ENCODE measurements at regions not wholly inside any gene's neighbourhood (a gene's known extent, or its start where the extent isn't known, plus 50 kb on each side); places are given as distances from the start of the nearest gene placed in this dataset.

DNA sequence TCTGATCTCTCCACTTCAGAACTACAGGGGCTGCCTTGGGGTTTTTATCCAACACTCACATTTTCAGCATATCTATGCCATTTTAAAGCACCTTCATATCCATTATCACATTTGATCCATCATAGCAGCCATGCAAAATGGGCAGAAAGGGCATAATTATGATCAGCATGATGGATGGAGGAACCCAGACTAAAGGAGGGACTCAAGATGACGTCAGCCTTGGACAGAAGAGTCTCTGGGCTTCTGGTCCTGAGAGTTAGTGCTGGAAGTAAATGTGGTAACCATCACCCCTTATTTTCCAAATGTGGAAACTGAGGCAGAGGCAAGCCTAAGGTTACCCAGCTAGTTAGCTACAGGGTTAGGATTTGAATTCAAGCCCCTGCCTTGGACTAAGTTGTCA is 273.1 kb downstream of the DRD1 start:
- no peak for TF ChIP-seq POLR2A (IDR thresholded peaks at IDR 0.05; ENCODE audit: low read depth, low read length)
- FAIRE-seq: no peak
- no peak for DNase-seq (ENCODE audit: insufficient read length, low spot score)

DNA sequence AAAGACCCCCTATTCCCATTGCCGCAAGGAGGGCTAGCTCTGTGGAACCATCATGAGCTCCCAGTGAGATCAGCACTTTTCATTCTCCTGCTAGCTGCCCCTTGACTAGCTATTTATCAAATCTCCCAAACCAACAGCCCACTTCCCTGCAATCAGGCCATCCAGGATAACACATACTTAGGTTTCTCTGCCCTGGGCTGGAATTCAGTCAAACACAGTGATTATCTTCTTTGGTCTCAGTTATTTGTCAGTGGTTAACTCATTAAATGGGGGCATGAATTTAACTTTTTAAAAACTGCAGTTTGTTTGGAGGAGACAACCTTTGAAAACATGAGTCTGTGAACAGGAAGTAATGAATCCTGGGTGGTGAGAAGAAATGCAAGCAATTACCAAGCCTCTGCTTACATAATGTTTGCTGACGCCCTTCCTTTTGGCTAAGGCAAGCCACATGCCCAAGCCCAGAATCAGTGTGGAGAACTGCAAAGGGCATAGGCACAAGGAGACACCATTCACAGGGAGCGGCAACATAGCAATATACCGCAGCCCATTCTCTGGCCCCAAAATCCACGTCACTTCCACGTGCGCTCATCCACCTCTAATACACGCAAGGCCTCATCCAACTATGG is 275.0 kb downstream of the DRD1 start:
- FAIRE-seq (no peak), DNase-seq (ENCODE audit: insufficient read length, low spot score) (no peak)
- no peak for TF ChIP-seq POLR2A (IDR thresholded peaks at IDR 0.05; ENCODE audit: low read depth, low read length)

DNA sequence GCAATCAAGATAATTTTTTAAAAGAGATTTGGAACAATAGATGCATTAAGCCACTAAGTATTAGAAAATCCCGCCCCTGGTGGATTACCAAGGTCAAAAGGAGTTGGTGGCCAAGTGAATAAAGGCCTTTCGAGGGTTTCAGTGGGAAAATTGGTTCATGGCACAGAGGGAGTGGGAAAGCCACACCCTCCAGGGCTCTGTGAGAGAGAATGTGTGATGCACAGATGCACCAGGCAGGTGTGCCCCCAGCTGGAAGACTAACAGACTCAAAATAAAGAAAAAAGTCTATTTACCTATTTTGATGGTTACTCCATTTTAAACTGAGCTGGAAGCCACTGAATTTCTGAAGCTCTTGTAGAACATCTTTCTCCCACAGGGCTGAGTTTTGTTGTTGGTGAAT is 278.0 kb downstream of the DRD1 start:
- TF ChIP-seq POLR2A (IDR thresholded peaks at IDR 0.05; ENCODE audit: low read depth, low read length): no peak
- FAIRE-seq (no peak), DNase-seq (ENCODE audit: insufficient read length, low spot score) (no peak)

DNA sequence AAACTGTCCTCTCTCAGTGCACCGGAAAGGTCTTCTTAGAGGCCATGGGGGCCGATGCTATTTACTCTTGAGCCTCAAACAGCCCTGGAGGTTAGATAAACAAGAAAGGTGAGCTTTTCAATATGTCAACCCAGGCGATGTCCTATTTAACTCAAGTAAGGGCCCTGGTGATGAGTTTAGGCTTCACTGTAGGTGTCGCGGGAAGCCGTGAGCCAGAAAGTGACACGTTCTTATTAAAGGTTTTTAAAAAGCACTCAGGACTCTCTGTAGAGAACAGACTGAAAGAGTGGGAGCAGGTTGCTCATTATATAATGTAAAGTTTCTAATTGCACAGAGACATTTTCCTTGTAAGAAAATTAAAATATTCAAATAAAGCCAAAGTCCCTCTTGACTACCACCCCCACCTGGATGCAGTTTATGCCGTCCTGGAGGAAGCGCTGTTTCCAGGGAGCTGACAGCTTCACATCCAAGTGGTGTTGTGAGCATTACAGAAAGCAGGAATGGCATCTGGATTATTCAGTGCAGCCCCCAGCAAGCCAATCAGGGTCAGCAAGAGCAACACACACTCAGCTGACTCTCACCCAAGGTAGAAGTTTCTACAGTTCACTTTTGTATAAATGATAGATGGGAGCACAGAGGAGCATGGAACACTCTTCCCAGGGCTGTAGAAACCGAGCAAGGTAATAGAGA is 280.3 kb downstream of the DRD1 start:
- FAIRE-seq (no peak), DNase-seq (ENCODE audit: insufficient read length, low spot score) (no peak)
- no peak for TF ChIP-seq POLR2A (IDR thresholded peaks at IDR 0.05; ENCODE audit: low read depth, low read length)

DNA sequence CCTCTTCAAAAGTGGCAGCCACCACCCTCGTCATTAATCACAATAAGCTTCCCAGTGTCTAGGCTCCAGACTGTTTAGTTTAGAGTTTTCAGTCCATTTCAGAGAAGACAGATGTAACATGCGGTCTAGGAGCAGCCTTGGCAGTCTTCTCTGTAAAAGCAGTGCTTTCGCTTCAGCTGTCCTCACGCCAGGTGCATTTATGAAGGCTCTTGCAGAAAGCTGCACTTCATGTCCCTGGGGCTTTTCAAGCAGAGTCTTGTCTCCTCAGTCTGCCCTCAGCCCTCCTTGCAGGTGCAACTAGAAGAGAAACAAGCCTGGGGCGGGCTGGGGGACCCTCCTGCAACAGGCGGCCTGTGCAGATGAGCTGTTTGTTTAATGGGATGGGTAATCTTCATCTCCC is 281.9 kb downstream of the DRD1 start:
- DNase-seq (ENCODE audit: insufficient read length, low spot score): no peak
- no peak for TF ChIP-seq POLR2A (IDR thresholded peaks at IDR 0.05; ENCODE audit: low read depth, low read length)
- no peak for FAIRE-seq

DNA sequence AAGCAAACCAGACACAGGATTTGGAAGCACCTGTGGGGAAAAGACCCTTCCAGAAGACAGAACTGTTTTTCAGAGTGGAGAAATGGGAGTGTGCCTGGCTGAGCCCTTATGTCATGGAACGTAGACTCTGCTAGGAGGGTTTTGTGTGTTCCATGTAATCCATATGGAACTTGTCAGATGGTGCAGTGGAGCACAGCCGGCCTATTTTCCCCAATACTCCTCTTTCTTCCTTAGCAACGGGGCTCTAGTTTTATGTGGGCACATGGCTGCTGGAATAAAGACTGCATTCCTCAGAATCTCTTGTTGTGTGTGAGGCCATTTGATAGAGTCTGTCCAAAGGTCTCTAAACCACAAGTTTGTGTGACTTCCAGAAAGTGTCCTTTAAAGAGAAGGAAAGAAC is 284.0 kb downstream of the DRD1 start:
- FAIRE-seq (no peak), DNase-seq (ENCODE audit: insufficient read length, low spot score) (no peak)
- no peak for TF ChIP-seq POLR2A (IDR thresholded peaks at IDR 0.05; ENCODE audit: low read depth, low read length)

DNA sequence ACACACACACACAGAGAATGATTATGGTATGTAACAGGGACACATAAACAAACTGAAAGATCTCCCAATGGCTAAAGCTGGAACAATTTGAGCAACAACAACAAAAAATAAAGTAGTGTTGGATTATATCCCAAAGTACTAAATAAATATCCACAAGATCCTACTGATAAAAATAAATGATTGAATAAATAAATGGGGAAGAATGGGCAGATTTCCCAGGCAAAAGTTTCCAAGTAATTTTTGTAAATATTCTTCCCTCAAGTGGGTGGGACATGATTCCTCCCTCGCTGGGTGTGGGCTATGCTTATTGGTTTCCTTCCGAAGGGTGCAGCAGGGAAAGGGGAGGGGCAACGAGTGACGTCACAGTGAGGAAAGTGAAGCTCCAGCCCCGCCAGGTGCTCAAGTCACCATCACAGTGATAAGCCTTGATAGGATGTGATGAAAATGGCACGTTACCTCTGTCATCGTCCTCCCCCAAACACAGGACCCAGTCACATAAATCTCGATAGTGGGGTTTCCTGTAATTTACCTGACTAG is 295.3 kb downstream of the DRD1 start:
- DNase-seq (ENCODE audit: insufficient read length, low spot score) (no peak), FAIRE-seq (no peak)
- TF ChIP-seq POLR2A (IDR thresholded peaks at IDR 0.05; ENCODE audit: low read depth, low read length): no peak

DNA sequence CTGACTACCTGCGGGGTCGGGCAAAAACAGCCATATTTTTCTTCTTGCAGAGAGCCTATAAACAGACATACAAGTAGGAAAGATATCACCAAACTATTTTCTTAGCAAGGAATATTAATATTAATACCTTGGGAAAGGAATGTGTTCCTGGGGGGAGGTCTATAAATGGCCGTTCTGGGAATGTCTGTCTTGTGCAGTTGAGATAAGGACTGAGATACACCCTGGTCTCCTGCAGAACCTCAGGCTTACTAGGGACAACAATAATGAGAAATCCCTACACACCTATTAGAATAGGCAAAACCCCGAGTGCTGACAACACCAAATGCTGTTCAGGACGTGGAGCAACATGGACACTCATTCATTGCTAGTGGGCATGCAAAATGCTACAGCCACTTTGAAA is 297.2 kb downstream of the DRD1 start:
- FAIRE-seq (no peak), DNase-seq (ENCODE audit: insufficient read length, low spot score) (no peak)
- no peak for TF ChIP-seq POLR2A (IDR thresholded peaks at IDR 0.05; ENCODE audit: low read depth, low read length)

DNA sequence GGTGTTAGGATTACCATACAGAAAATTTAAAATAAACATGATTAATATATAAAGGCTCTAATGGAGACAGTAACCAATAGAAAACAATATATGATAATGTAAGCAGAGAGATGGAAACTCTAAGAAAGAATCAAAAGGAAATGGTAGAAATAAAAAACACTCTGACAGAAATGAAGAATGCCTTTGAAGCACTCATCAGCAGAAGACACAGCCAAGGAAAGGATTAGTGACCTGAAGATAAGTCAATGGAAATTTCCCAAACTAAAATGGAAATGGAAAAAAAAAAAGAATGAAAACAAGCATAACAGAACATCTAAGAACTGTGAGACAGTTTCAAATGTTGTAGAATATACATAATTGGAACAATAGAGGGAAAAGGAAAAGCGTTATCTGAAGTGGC is 302.6 kb downstream of the DRD1 start:
- DNase-seq (ENCODE audit: insufficient read length, low spot score) (no peak), FAIRE-seq (no peak)
- no peak for TF ChIP-seq POLR2A (IDR thresholded peaks at IDR 0.05; ENCODE audit: low read depth, low read length)

DNA sequence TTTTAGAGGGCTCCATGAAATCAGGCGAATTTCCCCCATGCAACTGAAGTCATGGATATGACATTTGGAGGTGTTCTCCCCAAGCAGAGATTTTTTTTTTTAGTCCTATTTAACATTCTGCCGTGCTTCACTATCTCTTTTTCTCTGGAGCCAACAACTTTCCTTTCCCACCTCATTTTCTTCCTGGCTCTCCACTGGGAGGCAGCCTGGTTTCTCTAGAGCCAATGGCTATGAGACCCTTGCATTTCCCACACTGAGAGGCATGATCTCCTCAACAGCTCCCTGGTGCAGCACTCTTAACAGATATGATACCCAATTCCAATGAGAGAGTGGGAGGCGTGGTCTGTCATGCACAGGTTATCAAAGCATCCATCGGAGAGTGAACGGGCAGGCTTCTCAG is 310.8 kb downstream of the DRD1 start:
- FAIRE-seq: no peak
- TF ChIP-seq POLR2A (IDR thresholded peaks at IDR 0.05; ENCODE audit: low read depth, low read length): no peak
- DNase-seq (ENCODE audit: insufficient read length, low spot score): no peak

DNA sequence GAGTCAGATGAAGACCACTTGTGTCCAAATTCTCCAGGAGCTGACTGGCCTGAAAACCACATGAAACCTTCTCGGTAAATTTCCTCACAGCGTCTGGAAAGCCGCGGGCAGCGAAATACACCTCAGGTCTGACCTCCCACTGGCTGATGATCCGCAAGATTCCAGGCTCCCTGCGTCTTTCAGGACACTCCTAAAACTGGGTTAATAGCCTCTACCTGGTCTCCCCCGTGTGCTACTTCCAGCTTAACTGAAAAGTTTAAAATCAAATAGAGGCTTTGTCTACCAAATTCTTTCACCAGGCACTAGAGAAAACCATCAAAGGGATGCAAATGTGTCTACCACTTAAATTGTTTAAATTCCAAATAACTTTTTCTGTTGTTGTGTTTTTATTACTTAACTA is 312.6 kb downstream of the DRD1 start:
- DNase-seq (ENCODE audit: insufficient read length, low spot score): no peak
- TF ChIP-seq POLR2A (IDR thresholded peaks at IDR 0.05; ENCODE audit: low read depth, low read length): no peak
- no peak for FAIRE-seq

DNA sequence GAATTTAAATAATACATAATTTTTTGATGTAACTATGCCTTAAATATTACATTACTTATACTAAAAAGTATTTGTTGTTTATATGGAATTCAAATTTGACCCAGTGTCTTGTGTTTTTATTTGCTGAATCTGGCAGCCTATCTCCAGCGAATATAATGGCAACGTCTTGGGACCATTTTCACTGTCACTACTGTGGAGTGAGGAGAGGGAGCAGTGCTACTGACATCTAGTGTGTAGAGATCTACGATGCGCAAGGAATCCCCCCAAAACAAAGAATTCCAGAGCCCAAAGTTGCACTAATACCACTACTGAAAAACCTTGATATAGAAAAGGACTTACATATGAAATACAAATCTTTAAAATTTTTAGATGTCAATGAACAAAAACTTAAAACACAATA is 314.4 kb downstream of the DRD1 start:
- TF ChIP-seq POLR2A (IDR thresholded peaks at IDR 0.05; ENCODE audit: low read depth, low read length): no peak
- DNase-seq (ENCODE audit: insufficient read length, low spot score): no peak
- no peak for FAIRE-seq

DNA sequence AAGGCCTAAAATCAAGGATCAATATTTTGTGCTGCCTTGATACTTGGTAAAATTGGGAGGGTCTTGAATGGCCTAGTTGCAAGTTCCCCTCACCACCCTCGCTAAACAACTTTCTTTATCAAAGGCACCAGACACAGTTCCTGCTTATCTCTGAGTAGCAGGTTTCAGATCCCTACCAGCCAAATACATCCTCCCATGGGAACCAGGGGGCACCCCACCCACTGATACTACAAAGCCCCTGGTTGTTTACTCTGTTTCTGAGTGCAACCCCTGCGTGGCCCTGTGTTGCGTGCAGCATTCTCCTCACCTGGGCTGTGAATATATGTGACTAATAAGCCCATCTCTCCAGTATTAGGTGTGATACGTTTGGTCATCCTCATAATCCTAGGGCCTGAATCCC is 314.9 kb downstream of the DRD1 start:
- no peak for TF ChIP-seq POLR2A (IDR thresholded peaks at IDR 0.05; ENCODE audit: low read depth, low read length)
- FAIRE-seq (no peak), DNase-seq (ENCODE audit: insufficient read length, low spot score) (no peak)

DNA sequence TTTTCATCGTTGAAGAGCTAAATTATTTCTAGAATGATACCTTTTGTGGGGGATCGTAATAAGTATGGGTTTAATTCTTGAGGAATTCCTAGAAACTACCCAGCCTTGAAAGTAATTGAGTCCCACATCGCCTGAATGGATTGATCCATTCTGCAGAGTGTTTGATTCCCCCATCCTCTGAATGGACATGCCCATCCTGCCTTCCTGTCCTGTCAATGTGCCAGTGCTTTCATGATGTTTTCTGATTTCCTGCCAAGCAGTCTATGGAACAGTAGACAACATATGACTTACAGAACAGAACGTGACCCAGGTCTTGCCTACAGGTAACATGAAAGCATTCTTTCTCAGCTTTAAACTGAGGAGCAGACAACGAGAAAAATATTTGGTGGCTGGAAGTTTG is 319.2 kb downstream of the DRD1 start:
- FAIRE-seq: no peak
- DNase-seq (ENCODE audit: insufficient read length, low spot score): no peak
- TF ChIP-seq POLR2A (IDR thresholded peaks at IDR 0.05; ENCODE audit: low read depth, low read length): no peak

DNA sequence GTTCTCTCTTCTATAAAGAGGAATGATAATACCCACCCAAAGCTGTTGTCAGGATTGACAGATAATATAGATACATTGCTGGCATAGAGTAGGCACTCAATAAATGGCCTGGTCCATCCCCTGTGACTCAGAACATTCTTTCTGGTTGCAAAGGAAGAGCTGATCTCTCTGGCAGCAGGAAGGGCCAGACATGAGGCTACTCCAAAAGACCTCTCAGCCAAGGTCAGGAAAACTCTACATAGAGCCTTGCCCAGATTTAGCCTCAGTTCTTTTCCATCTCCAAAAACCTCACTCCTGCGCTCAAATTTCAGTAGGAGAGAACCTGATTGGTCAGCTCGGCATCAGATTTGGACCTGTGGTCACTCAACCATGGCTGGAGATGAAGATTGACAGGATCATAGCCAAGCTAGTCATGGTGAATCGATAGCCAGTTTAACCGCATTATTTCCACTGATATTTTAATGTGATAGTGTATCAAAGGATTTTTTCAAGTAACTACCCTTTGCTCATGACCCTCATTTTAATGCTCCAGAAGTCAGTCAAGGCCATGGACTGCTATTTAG is 319.6 kb downstream of the DRD1 start:
- FAIRE-seq: no peak
- DNase-seq (ENCODE audit: insufficient read length, low spot score): no peak
- TF ChIP-seq POLR2A (IDR thresholded peaks at IDR 0.05; ENCODE audit: low read depth, low read length): no peak
